ENCODE measurements at regions not wholly inside any gene's neighbourhood (a gene's known extent, or its start where the extent isn't known, plus 50 kb on each side); places are given as distances from the start of the nearest gene placed in this dataset.

DNA sequence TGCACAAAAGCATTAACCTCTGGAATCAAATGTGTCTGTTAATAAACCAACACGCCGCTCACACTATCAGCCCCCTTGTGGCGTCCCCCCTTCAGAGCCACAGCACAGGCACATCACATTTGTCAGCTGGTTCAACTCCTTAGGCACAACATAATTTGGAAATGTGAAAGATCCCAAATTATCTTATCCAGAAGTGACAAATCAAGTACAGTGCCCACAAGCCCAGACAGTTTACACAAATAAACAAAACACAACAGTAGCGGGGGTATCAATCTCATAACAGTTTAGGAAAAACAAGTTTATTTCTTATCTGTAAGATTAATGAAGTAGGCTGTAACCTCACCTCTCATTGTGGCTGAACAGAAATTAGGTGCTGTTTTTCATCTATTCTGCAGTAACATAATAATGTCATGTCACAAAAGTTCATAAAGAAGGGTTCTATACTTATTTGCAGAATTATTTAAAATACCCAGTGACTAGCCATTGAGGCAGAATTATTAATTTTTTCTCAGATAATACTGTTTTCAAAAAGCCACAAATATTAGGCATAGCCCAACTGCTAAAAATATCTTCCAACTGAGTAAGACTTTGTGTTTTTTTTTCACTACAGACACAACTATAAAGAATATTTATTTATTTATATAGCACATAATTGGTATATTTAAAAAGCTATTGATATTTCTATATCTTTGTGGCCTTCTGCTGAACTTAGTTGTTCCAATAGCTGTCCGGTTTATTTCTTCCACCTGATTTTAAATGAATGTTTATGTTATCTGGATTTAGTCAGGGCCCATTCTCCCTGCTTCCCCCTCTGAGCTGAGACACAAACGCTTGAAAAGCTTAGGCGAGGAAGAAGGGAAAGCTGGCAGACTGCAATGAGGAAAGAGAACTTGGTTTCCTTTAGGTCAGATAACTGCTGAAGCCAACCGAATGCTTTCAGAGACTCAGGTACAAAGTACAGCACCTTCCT, 214.7 kb downstream of the QDPR start:
- DNase-seq (ENCODE audit: low read depth in 2 of 2, low spot score in 1 of 2): no peak

DNA sequence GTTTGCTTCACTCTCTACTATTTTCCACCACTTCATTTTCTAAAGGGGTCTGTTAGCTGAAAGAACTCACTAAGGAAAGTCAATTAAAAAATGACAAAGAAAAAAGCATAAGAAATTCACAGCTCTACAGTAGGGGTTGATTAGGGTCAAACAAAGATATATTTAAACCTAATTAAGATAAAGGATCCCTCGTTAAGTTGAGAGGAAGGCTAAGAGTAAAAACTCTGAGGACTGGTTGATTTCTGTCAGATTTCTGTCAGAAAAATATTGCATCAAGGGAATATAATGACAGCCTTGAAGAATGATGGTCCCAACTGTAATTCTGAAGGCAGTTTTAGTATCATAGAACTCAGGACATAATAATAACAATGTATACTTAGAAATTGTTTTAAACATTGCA, 218.0 kb downstream of the QDPR start:
- no peak for DNase-seq (ENCODE audit: low read depth in 2 of 2, low spot score in 1 of 2)

GRCh38 chr4:17288151-17288550, 223.7 kb downstream of the QDPR start:
- DNase-seq (ENCODE audit: low read depth in 2 of 2, low spot score in 1 of 2): no peak

- no peak for DNase-seq (ENCODE audit: low read depth in 2 of 2, low spot score in 1 of 2)
Measured at GRCh38 chr4:17286752-17287460, 225.0 kb downstream of the QDPR start.

DNA sequence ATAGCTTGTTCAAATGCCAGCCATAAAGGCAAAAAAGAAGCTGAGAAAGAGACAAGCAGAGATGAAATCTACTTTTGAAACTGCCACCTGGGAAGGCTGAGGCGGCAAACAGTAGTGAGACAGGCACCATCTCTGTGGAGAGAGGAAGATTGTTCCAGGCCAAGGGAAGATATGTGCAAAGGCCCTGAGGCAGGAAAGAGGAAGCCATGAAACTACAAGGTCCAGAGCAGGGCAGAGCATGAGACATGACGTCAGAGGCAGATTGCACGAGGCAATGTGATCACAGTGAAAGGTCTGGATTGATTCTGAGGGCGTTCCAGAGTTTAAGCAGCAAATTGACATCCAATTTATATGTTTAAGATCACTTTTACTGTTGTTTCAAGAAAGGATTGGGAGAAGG, 226.1 kb downstream of the QDPR start:
- DNase-seq (ENCODE audit: low read depth in 2 of 2, low spot score in 1 of 2): no peak

DNA sequence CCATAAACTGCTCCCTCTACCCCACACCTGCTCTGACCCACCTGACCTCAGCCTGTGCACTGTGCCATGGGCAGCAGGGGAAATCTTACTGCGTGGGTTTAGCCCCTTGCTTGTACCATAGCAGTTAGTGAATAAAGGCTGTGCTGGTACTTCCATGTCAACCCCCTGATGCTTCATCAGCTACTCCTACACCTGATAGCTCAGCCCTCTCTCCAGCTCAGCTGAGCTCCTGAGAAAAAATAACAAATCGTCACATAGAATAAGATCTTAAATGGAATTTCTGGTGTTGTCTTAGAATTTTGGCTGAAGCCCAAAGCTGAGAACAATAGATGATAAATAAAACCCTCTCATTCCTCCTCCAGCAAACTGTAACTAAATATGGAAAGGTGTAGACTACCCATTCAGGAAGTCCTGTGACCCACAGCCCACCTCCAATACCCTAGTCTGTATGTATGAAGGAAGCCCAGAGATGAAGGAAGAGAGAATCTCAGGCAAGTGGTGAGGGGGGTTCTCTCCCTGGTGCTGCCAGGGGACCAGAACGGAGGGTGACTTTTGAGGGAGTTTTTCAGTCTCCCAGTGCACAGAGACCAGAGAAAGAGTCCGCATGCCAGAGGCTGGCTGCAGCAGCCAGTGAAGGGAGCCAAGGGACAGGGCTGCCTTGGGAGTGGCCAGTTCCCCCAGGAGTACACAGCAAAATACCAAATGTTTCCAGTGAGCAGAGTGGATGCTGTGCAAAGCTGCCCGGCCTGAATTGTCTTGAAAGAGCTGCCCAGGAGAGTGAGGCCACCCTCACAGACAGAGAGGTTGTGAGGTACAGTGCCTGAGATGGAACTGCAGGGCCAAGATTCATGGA, 227.3 kb downstream of the QDPR start:
- DNase-seq (ENCODE audit: low read depth in 2 of 2, low spot score in 1 of 2): no peak

DNA sequence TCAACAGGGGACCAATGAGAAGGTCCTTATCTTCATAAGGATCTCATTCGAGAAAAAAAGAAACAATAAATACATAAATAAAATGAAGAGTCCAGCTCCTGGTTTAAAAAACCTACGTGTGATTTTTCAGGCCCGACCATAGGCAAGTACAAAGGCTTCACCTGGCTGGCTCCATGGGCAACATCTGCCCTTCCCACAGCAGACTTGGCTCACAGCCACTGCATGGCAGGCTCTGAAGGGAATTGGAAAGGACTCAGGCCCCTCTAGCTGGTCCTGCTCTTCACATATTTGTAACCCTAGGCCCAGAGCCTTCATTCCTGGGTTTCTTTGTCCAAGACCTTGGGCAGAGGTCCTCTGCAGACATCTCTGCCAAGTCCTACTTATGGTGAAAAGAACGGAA, 228.1 kb downstream of the QDPR start:
- DNase-seq (ENCODE audit: low read depth in 2 of 2, low spot score in 1 of 2): no peak

- DNase-seq (ENCODE audit: low read depth in 2 of 2, low spot score in 1 of 2): no peak
Measured at GRCh38 chr4:17283251-17283650, 228.6 kb downstream of the QDPR start.

- no peak for DNase-seq (ENCODE audit: low read depth in 2 of 2, low spot score in 1 of 2)
Measured at GRCh38 chr4:17280261-17281018, 231.4 kb downstream of the QDPR start.

- no peak for DNase-seq (ENCODE audit: low read depth in 2 of 2, low spot score in 1 of 2)
Measured at GRCh38 chr4:17276776-17277175, 235.1 kb downstream of the QDPR start.

DNA sequence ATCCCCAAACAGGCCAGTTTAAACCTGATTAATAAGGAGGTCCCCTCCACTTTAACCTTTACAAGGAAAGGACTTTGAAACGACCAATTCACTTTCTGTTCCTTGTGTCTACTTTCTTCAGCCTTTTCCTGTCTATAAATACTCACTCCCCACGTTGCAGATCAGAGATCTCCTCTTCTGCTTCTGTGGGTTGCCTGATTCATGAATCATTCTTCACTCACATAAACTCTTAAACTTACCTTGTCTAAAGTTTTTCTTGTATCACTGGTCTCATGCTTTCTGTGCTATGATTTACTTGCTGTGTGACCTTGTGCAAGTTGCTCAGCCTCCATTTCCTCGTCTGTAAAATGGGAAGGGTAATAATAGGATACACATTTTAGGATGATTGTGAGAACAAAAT, 236.1 kb downstream of the QDPR start:
- no peak for DNase-seq (ENCODE audit: low read depth in 2 of 2, low spot score in 1 of 2)

- no peak for DNase-seq (ENCODE audit: low read depth in 2 of 2, low spot score in 1 of 2)
Measured at GRCh38 chr4:17273047-17273446, 238.8 kb downstream of the QDPR start.

- no peak for DNase-seq (ENCODE audit: low read depth in 2 of 2, low spot score in 1 of 2)
Measured at GRCh38 chr4:17272154-17272553, 239.7 kb downstream of the QDPR start.

GRCh38 chr4:17265653-17266052, 246.2 kb downstream of the QDPR start:
- no peak for DNase-seq (ENCODE audit: low read depth in 2 of 2, low spot score in 1 of 2)

GRCh38 chr4:17265139-17265538, 246.8 kb downstream of the QDPR start:
- DNase-seq (ENCODE audit: low read depth in 2 of 2, low spot score in 1 of 2): no peak

DNA sequence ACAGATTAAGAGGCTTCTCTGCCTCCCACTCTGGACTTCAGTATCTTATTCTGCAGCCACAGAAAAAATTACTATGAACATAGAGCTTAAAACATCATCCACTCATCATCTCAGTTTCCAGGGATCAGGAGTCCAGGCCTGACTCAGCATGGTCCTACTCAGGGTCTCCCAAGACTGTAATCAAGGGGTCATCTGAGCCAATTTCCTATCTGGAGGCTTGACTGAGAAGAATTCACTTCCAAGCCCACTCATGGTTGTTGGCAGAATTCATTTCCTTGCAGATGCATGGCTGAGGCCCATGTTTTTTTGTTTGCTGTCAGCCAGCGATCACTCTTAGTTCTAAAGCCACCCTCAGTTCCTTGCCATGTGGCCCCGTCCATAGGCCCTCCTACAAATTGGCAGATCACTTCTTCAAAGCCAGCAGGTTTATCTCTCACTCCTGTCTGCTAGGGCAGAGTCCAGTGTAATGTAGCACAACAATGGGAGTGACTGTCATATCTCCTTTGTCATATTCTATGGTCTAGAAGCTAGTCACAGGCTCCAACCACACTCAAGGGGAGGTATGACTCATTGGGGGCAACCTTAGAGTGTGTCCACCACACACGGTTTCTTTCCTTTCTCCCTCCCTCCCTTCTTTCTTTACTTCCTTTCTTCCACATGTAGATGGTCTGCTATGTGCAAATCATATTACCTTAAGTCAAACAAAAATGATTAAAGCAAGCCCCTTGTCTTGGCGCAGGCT, 251.6 kb downstream of the QDPR start:
- no peak for DNase-seq (ENCODE audit: low read depth in 2 of 2, low spot score in 1 of 2)

DNA sequence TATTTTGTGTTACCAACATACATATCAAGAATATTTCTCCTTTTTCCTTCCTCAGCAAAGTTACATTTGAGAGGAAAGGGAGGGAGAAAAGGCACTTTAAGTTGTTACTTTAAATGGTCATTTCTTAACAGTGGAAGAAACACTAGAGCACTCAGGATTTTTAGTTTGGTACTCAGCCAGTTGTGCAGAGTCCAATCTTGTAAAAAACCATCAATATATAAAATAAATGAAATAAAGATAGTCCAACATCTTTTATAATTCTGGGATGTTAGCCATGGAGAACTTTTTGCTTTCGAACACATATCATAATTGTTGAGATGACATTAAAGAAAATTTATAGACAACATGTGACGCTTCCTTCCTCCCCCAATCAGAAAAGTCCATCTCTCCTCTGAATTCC, 253.8 kb downstream of the QDPR start:
- DNase-seq (ENCODE audit: low read depth in 2 of 2, low spot score in 1 of 2): no peak

GRCh38 chr4:17252131-17252530, 259.8 kb downstream of the QDPR start:
- DNase-seq (ENCODE audit: low read depth in 2 of 2, low spot score in 1 of 2): no peak

DNA sequence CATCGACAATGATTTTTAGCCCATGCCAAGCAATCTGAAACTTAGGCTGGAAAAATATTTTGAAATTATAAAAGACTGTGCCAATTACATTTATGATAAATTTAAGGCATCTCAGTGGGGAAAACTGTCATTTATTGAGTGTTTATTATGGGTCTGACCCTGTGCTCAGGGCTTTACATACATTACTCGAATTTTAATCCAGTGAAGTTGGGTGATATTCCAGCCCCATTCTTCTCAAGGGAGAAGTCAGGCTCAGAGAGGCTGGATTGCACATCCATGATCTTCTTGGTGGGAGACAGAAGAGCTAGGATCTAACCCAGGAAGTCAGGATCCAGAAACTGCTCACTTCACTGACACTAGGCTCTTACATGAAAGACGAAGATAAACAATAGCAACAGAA, 260.8 kb downstream of the QDPR start:
- no peak for DNase-seq (ENCODE audit: low read depth in 2 of 2, low spot score in 1 of 2)

DNA sequence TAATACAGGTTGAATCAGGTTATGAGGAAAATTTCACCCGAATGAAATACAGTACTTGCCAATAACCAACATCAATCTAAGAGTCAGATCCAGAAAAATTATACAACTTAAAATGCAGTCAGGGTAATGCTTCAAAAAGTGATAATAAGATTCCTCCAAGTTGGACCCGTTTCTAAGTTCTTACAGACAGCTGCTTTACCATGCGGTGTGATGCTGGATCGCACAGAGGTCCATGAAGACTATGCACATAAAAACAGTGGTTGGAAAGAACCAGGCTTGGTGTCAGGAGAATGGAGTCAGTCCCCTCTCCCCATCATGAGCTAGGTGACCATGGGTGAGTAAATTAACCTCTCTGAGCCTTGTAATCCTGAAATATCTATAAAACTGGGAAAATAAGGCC, 261.3 kb downstream of the QDPR start:
- no peak for DNase-seq (ENCODE audit: low read depth in 2 of 2, low spot score in 1 of 2)

Measured in stimulated activated CD8-positive, alpha-beta memory T cell treated with anti-CD3 and anti-CD28 coated beads, Interleukin-4, amount 100 ng/mL, for 1 hour (primary cell).